ENCODE measurements at regions not wholly inside any gene's neighbourhood (a gene's known extent, or its start where the extent isn't known, plus 50 kb on each side); places are given as distances from the start of the nearest gene placed in this dataset.
"Not testable (repeated sequence)": the region's sequence is repeated elsewhere in the genome, so short reads cannot be mapped to it uniquely, and the experiment has no call there.

DNA sequence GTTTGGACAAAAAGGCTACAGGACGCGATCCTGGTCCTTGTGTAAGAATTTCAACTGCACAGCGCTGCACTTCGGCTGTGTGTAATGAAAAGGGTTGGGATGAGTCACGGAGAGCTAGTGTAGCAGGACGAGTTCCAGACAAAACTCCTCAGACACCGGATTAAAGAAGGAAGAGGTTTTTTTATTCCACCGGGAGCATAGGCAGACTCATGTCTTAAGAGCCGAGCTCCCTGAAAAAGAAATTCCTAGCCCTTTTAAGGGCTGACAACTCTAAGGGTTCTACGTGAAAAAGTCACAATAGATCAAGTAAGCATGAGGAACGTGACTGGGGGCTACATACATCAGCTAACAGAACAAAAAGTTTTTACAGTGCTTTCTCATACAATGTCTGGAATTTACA, 54.8 kb upstream of the FAM90A1 start:
- in situ Hi-C loops (cut with HindIII; ENCODE audit: low pct_unique_long_range_greater_than_20kb, low sequenced_read_pairs); DNase-seq (ENCODE audit: low read depth in 1 of 2, low spot score in 1 of 2): not testable (repeated sequence)

DNA sequence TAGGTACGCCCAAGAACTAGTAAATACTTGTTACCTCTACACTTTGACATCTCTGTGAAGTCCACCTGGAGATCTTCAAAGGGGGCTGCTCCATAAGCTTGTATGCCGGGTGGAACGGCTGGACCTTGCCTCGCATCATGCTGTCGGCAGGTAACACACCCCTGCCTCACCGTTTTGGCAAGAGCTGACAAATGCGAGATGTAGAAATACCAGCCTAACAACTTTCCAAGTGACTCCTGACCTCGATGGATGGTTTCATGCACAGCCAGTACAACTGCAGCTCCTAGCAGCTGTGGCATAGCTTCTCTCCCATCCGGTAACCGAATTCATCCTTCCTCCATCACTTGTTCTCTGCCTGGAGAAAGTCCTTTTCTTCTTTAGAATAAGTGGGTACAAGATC, 58.3 kb upstream of the FAM90A1 start:
- peak in 1 of 2 experiments; percentile 61 for DNase-seq (ENCODE audit: low read depth in 1 of 2, low spot score in 1 of 2)
- in situ Hi-C loops (cut with HindIII; ENCODE audit: low pct_unique_long_range_greater_than_20kb, low sequenced_read_pairs) = not testable (repeated sequence)

DNA sequence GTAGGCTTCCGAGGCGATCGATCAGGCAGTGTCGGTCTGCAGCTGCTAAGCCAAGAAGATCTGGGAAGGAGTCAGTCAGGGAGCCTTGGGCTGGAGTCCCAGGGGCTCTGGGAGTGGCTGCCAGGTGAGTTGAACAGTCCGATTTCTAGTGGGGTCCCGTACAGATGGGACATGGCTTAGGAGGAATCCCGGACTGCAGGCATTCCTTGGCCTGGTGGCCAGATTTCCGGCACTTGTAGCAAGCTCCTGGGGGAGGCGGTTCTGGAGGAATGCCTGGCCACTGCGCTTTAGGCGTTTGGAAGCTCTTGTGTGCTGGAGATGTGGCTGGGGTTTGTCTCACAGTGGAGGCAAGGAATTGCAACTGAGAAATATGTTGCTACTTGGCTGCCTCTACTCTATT, 64.3 kb upstream of the FAM90A1 start:
- in situ Hi-C loops (cut with HindIII; ENCODE audit: low pct_unique_long_range_greater_than_20kb, low sequenced_read_pairs) = not testable (repeated sequence)

DNA sequence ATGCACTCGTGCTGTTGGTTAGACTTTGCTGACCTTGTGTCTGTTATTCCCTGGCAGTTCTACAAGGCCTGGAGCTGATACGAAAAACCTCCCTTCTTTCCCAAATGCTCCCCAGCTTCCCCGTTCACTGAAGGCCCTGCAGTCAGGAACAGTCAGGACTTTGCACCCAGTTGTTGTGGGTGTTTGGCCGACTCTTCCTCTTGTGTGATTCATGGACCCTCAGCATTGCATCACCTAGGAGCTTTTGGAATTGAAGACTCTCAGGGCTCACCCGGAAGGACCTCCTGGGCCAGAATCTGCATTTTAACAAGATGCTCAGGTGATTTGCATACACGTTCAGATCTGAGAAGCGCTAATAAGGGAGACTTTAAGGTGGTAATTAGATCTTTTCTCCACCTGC, 67.2 kb upstream of the FAM90A1 start:
- DNase-seq (ENCODE audit: low read depth in 1 of 2, low spot score in 1 of 2); in situ Hi-C loops (cut with HindIII; ENCODE audit: low pct_unique_long_range_greater_than_20kb, low sequenced_read_pairs): not testable (repeated sequence)

More for the DNA sequence above, 64.3 kb upstream of the FAM90A1 start:
- DNase-seq (ENCODE audit: low read depth in 1 of 2, low spot score in 1 of 2) = not testable (repeated sequence)

DNA sequence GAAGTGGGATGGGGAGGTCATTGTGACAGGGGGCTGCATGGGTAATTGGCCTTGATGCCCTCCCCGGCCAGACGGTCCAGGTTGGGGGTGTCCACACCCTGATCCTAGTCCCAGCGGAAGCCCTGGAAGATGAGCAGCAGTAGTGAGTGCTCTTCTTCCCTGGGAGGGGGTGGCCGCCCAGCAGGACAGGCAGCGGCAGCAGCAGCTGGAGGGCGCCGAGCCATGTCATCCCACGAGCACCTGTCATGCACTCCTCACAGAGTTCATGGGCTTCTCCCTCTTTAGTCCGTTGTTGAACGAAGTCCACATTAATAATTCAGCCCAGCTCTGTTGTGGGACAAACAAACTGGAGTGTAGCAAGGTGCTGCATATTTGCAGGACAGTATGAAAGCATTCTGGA, 81.2 kb upstream of the FAM90A1 start:
- in situ Hi-C loops (cut with HindIII; ENCODE audit: low pct_unique_long_range_greater_than_20kb, low sequenced_read_pairs); DNase-seq (ENCODE audit: low read depth in 1 of 2, low spot score in 1 of 2): not testable (repeated sequence)

DNA sequence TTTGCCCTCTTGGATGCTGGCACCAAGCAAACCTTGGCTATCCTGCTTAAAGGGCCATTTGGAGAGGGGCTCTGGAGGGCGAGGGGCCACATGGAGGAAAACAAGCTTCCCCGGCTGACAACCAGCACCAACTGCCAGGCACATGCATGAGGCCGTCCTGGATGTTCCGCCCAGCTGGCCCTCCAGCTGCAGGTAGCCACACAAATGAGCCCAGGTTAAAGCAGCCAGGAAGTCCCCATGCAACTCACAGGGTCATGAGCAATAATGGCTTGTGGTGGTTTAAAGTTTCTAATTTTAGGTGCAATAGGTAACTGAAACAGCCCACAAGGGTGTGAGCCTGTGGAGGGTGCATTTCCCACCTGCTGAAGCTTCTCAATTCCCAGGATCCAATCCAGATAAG, 88.6 kb upstream of the FAM90A1 start:
- DNase-seq (ENCODE audit: low read depth in 1 of 2, low spot score in 1 of 2); in situ Hi-C loops (cut with HindIII; ENCODE audit: low pct_unique_long_range_greater_than_20kb, low sequenced_read_pairs): not testable (repeated sequence)

DNA sequence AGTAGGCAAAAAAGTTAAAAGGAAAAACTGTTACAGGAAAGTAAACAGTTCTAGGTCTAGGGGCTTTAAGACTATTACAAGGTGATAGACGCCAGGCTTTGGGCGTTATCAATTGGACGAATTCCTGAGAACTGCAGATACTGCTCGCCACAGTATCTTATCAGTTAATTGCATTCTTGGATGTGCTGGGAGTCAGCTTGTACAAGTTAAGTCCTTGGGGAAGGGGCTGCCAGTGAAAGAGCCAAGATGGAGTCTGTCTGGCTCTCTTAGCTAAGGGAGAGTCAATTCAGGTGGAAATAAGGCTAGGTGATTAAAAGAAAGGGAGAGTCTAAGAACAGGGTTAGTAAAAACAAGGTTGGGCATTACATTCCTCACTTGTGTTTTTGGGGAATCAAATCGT, 90.3 kb upstream of the FAM90A1 start:
- in situ Hi-C loops (cut with HindIII; ENCODE audit: low pct_unique_long_range_greater_than_20kb, low sequenced_read_pairs); DNase-seq (ENCODE audit: low read depth in 1 of 2, low spot score in 1 of 2): not testable (repeated sequence)

DNA sequence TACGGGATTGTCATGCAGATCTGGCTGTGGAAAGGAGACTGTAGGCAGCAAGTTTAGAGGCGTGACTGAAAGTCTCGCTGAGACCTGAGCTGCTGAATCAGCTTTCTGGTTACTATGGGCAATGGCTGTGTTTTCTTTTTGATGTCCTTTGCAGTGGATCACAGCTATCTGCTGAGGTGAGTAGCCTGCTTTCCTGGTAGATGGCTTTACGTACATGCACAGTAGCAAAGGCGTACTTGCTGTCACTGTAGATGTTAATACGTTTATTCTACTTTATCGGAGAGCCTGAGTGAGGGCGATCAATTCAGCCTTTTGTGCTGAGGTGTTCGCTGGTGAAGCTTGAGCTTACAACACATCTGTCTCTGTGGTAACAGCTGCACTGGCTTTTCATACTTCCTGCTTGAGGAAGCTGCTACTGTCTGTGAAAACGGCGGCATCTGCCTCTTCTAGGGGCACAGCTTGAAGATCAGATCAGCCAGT, 92.9 kb upstream of the FAM90A1 start:
- DNase-seq (ENCODE audit: low read depth in 1 of 2, low spot score in 1 of 2); in situ Hi-C loops (cut with HindIII; ENCODE audit: low pct_unique_long_range_greater_than_20kb, low sequenced_read_pairs): not testable (repeated sequence)

DNA sequence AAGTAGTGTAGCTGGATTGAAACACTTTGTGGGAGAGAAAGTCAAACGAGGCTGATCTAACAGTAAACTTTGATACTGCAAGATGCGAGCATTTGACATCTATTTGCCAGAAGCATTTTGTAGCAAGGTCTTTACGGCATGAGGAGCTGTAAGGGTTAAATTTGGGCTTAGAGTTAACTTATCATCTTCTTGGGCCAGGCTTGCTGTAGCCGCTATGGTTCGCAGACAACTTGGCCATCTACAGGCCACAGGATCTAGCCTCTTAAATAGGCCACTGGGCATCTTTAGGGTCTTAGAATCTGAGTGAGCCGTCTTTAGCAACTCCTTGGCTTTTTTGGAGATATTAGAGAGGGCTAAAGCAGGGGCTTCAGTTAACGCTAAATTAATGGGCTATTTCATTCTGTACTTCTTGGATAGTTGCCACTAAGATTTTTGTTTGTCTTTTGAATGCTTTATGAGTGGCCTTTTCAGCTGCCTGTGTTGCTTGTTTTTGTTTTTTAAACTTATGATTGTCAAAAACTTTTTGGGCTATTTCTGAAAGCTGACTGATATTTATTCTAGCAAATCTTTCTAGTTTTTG, 93.5 kb upstream of the FAM90A1 start:
- DNase-seq (ENCODE audit: low read depth in 1 of 2, low spot score in 1 of 2); in situ Hi-C loops (cut with HindIII; ENCODE audit: low pct_unique_long_range_greater_than_20kb, low sequenced_read_pairs): not testable (repeated sequence)

DNA sequence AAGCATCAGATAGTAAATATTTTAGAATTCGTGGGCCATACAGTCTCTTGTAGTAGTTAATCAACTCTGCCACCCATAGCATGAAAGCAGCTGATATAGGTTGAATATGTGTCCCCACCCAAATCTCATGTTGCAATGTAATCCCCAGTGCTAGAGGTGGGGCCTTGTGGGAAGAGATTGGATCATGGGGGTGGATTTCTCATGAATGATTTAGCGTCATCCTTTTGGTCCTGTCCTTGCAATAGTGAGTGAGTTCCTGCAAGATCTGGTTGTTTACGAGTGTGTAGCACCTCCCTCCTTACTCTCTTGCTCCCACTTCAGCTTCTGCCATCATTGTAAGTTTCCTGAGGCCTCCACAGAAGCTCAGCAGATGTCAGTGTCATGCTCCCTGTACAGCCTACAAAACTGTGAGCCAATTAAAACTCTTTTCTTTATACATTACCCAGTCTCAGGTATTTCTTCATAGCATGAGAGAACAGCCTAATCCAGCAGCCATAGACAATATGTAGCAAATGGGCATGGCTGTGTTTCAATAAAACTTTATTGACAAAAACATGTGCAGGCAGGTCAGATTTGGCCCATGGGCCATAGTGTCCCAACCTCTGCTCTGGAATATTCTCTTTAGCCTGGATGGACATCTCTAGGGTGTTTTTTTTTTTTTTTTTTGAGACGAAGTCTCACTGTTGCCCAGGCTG, 97.9 kb upstream of the FAM90A1 start:
- in situ Hi-C loops (cut with HindIII; ENCODE audit: low pct_unique_long_range_greater_than_20kb, low sequenced_read_pairs); DNase-seq (ENCODE audit: low read depth in 1 of 2, low spot score in 1 of 2): not testable (repeated sequence)

DNA sequence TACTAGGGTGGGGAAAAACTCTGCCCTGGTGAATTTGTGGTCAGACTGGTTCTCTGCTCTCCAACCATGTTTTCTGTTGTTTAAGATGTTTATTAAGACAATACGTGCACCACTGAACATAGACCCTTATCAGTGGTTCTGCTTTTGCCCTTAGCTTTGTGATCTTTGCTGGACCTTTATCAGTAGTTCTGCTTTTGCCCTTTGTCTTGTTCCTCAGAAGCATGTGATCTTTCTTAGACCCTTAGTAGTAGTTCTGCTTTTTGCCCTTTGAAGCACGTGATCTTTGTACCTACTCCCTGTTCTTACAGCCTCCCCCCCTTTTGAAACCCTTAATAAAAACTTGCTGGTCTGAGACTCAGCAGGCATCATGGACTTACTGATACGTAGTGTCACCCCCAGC, 101.4 kb upstream of the FAM90A1 start:
- DNase-seq (ENCODE audit: low read depth in 1 of 2, low spot score in 1 of 2); in situ Hi-C loops (cut with HindIII; ENCODE audit: low pct_unique_long_range_greater_than_20kb, low sequenced_read_pairs): not testable (repeated sequence)

DNA sequence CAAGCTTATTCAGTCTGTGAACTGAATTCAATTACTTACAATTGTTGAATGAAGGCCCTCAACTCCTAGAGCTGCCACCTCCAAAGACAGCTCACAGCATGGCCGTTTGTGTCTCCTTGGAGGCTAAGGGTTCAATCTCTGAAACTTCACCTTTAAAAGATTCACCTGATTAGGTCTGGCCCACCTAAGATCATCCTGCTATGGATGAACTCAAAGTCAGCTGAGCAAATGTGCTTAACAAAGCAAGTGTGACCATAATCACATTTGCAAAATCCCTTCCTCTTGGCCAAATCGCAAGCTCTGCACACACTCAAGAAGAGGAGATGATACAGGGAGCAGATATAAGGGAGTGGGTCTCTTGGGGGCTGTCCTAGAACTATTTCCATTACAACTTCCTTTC, 105.0 kb upstream of the FAM90A1 start:
- in situ Hi-C loops (cut with HindIII; ENCODE audit: low pct_unique_long_range_greater_than_20kb, low sequenced_read_pairs); DNase-seq (ENCODE audit: low read depth in 1 of 2, low spot score in 1 of 2): not testable (repeated sequence)

DNA sequence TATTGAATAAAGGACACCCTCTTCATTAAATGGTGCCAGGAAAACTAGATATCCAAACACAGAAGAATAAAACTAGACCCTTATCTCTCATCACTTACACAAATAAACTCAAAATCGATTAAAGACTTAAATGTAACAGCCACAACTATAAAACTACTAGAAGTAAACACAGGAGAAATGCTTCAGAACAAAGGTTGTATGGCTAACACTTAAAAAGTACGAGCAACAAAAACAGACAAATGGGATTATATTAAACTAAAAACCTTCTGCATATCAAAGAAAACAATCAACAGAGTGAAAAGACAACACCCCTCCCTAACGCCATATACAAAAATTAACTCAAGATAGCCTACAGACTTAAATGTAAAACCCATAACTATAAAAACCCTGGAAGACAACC, 104.7 kb upstream of the CLEC6A start:
- DNase-seq (ENCODE audit: low read depth in 1 of 2, low spot score in 1 of 2); in situ Hi-C loops (cut with HindIII; ENCODE audit: low pct_unique_long_range_greater_than_20kb, low sequenced_read_pairs): not testable (repeated sequence)

DNA sequence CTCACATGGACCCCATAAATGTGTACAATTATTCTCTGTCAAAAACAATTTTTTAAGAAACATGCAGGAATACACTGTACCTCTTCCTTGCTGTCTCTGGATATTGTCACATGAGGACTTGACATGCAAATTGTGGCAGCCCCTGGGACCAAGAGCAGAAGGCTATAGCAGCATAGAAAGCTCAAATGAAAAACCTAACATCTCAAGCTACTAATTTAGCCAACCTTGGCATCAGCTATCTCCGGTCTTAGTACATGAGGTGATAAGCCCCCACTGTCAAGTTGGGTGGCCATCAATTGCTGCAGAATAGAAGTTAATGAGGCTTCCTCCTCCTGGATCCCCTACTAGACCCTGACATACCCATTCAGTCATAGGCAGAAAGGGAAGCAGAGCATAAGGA, 101.0 kb upstream of the CLEC6A start:
- DNase-seq (ENCODE audit: low read depth in 1 of 2, low spot score in 1 of 2); in situ Hi-C loops (cut with HindIII; ENCODE audit: low pct_unique_long_range_greater_than_20kb, low sequenced_read_pairs): not testable (repeated sequence)

DNA sequence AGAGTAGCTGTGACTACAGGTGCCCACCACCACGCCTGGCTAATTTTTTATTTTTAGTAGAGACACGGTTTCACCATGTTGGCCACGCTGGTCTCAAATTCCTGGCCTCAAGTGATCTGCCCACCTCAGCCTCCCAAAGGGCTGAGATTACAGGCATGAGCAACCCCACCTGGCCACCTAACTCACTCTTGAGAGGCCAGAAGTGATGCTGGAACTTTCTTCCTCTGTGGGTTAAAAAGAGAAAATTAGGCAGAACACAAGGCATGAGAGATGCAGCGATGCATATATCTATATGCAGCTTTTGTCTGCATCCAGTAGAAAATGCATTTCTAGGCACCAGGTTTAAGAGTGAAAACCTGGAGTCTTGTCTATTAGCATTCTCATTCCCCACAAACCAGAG, 100.2 kb upstream of the CLEC6A start:
- DNase-seq (ENCODE audit: low read depth in 1 of 2, low spot score in 1 of 2); in situ Hi-C loops (cut with HindIII; ENCODE audit: low pct_unique_long_range_greater_than_20kb, low sequenced_read_pairs): not testable (repeated sequence)

DNA sequence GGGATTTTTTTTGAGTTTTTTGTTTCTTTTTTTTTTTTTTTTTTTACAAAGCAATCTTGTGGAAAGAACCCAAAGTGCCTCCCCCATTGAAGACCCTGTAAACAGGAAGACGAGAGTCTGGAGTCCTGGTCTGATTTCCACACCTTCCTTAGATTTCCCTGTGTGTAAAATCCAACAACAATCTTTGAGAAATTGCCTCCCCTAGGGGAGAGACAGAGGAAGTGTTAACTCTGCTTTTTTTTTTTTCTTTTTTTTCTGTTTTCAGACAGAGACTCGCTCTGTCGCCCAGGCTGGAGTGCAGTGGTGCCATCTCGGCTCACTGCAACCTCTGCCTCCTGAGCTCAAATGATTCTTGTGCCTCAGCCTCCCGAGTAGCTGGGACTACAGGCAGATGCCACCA, 82.0 kb upstream of the CLEC6A start:
- in situ Hi-C loops (cut with HindIII; ENCODE audit: low pct_unique_long_range_greater_than_20kb, low sequenced_read_pairs) = not testable (repeated sequence)

DNA sequence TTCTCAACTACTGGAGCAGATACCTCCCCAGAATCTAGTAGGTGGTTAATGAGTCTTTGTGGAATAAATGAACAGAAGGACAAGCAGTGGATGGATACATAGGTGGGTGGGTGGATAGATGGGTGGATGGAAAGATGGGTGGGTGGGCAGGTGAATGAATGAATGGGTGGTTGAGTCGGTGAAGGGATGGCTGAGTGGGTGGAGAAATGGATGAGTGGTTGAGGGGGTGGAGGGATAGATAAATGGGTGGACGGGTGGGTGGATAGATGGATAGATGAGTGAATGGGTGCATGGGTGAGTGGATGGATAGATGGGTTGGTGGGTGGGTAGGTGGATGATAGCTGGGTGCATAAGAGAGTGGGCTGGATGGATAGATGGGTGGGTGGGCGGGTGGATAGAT, 80.6 kb upstream of the CLEC6A start:
- in situ Hi-C loops (cut with HindIII; ENCODE audit: low pct_unique_long_range_greater_than_20kb, low sequenced_read_pairs); DNase-seq (ENCODE audit: low read depth in 1 of 2, low spot score in 1 of 2): not testable (repeated sequence)

More for the DNA sequence above, 82.0 kb upstream of the CLEC6A start:
- DNase-seq (ENCODE audit: low read depth in 1 of 2, low spot score in 1 of 2) = peak in 1 of 2 experiments; percentile 1

DNA sequence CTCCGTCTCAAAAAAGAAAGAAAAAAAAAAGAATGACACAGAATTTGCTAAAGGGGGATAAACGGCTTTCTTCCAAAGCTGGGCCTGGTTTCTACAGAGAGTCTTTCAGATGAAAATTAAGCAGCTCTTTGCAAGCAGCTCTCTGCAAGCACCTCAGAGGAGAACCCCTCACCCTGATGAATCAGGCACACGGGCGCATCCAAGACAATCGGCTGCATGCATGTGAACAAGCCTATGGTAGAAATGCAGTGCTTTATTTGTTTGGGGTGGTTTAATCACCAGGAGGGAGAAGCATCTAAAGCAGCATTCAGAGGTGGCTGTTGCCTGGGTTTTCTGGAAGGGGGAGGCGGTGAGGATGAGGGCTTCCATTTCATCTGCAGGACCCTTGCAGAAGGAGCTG, 78.0 kb upstream of the CLEC6A start:
- in situ Hi-C loops (cut with HindIII; ENCODE audit: low pct_unique_long_range_greater_than_20kb, low sequenced_read_pairs) = not testable (repeated sequence)

DNA sequence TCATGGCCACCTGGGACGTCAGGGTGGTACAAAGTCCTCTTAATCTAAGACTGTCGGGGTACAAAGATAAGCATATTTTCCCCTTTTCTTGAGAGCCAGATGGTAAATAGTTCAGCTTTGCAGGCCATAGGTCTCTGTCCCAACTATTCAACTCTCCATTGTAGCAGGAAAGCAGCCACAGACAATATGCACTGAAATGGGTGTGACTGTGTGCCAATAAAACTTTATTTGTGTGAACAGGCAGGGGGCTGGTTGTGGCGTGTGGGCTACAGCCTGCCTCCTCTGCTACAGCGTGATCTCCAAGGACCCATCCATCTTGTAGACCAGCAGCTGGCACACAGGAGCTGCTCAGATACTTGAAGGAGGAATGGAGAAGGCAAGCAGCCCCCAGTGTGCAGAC, 73.2 kb upstream of the CLEC6A start:
- in situ Hi-C loops (cut with HindIII; ENCODE audit: low pct_unique_long_range_greater_than_20kb, low sequenced_read_pairs); DNase-seq (ENCODE audit: low read depth in 1 of 2, low spot score in 1 of 2): not testable (repeated sequence)

More for the DNA sequence above, 78.0 kb upstream of the CLEC6A start:
- DNase-seq (ENCODE audit: low read depth in 1 of 2, low spot score in 1 of 2) = not testable (repeated sequence)
